22Rv1 (cell line): ENCODE measurements at regions not wholly inside any gene's neighbourhood (a gene's known extent, or its start where the extent isn't known, plus 50 kb on each side); places are given as distances from the start of the nearest gene placed in this dataset.

Experiments used
- ZFX ChIP-seq: fragments of 450-650 bp; IDR thresholded peaks from 2 replicates; pipeline ENCODE4 v1.6.1; 2017; ENCODE audit warnings: antibody characterized with exemption, borderline replicate concordance
- TF ChIP-seq, protein P1 (sequence below): fragments of 450-650 bp; IDR thresholded peaks from 2 replicates; pipeline ENCODE4 v1.5.1; 2017; ENCODE audit warnings: mild to moderate bottlenecking

DNA sequence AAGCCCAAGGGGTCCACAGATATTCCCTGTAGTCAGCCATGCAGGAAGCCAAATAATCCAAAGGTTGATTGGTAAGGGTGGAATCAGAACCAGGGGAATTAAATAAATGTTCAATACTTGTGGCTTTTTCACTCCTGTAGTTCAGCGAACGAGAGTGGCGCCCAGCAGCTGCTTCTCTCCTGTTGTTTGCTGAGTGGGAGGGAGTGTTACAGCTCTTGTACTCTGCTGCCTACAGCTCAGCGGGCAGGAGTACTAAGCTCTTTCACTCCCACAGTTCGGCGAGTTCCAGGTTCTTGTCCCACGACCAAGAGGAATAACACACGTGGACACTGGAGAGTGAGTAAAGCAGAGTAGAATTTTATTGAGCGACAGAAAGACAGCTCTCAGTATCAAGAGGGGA, 105.9 kb downstream of the MOBP start:
- TF ChIP-seq, protein P1, sequence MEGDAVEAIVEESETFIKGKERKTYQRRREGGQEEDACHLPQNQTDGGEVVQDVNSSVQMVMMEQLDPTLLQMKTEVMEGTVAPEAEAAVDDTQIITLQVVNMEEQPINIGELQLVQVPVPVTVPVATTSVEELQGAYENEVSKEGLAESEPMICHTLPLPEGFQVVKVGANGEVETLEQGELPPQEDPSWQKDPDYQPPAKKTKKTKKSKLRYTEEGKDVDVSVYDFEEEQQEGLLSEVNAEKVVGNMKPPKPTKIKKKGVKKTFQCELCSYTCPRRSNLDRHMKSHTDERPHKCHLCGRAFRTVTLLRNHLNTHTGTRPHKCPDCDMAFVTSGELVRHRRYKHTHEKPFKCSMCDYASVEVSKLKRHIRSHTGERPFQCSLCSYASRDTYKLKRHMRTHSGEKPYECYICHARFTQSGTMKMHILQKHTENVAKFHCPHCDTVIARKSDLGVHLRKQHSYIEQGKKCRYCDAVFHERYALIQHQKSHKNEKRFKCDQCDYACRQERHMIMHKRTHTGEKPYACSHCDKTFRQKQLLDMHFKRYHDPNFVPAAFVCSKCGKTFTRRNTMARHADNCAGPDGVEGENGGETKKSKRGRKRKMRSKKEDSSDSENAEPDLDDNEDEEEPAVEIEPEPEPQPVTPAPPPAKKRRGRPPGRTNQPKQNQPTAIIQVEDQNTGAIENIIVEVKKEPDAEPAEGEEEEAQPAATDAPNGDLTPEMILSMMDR: no peak
- TF ChIP-seq ZFX: no peak
